Retinal pigment epithelial cell (primary cell): ENCODE measurements at regions not wholly inside any gene's neighbourhood (a gene's known extent, or its start where the extent isn't known, plus 50 kb on each side); places are given as distances from the start of the nearest gene placed in this dataset.
"Not testable (repeated sequence)": the region's sequence is repeated elsewhere in the genome, so short reads cannot be mapped to it uniquely, and the experiment has no call there.

Experiments used
- DNase-seq: peaks from one replicate; pipeline ENCODE4 v3.0.0-alpha.2; 2010; ENCODE audit warnings: low read depth
- H3K4me3 ChIP-seq: 2 replicates; pipeline ENCODE4 v1.5.1; 2011; ENCODE audit warnings: mild to moderate bottlenecking, low read length, control low read depth, moderate library complexity
- CTCF ChIP-seq: conservative IDR thresholded peaks from 2 replicates; pipeline ENCODE4 v1.5.1; 2011; ENCODE audit warnings: low read depth, low read length, control low read depth, inconsistent platforms

- DNase-seq = no peak
- no peak for TF ChIP-seq CTCF
- no peak overlapping the region for H3K4me3 ChIP-seq
Observed at GRCh38 chr1:60634106-60634505, 448.3 kb upstream of the NFIA start.

- no peak for DNase-seq
- TF ChIP-seq CTCF = no peak
- H3K4me3 ChIP-seq = no peak overlapping the region
Observed at GRCh38 chr1:60622486-60622885, 459.9 kb upstream of the NFIA start.

- no peak for TF ChIP-seq CTCF
- no peak for DNase-seq
Observed at GRCh38 chr1:60621368-60621851, 461.0 kb upstream of the NFIA start.

GRCh38 chr1:60620087-60620486 lies 462.3 kb upstream of the NFIA start:
- DNase-seq = no peak
- no peak overlapping the region for H3K4me3 ChIP-seq
- TF ChIP-seq CTCF = no peak

More at GRCh38 chr1:60621368-60621851, 461.0 kb upstream of the NFIA start:
- H3K4me3 ChIP-seq = no peak overlapping the region

GRCh38 chr1:60619581-60619980 lies 462.8 kb upstream of the NFIA start:
- DNase-seq = no peak
- TF ChIP-seq CTCF = no peak
- H3K4me3 ChIP-seq = no peak overlapping the region

- no peak for TF ChIP-seq CTCF
- no peak for DNase-seq
- no peak overlapping the region for H3K4me3 ChIP-seq
Observed at GRCh38 chr1:60615666-60616065, 466.7 kb upstream of the NFIA start.

- DNase-seq = no peak
- H3K4me3 ChIP-seq = no peak overlapping the region
- TF ChIP-seq CTCF = no peak
Observed at GRCh38 chr1:60612790-60613189, 469.6 kb upstream of the NFIA start.

GRCh38 chr1:60606921-60607320 lies 475.4 kb upstream of the NFIA start:
- not testable (repeated sequence) for H3K4me3 ChIP-seq, DNase-seq
